ENCODE measurements at regions not wholly inside any gene's neighbourhood (a gene's known extent, or its start where the extent isn't known, plus 50 kb on each side); places are given as distances from the start of the nearest gene placed in this dataset.
"Not testable (repeated sequence)": the region's sequence is repeated elsewhere in the genome, so short reads cannot be mapped to it uniquely, and the experiment has no call there.

GRCh38 chr4:108453366-108453765 is 167.0 kb upstream of the RPL34 start:
- DNase-seq, result no peak

- no peak for DNase-seq
These were observed 170.0 kb upstream of the RPL34 start for GRCh38 chr4:108450236-108450898.

GRCh38 chr4:108449129-108449528 is 171.2 kb upstream of the RPL34 start:
- DNase-seq, result no peak

- no peak for DNase-seq
These were observed 173.8 kb upstream of the RPL34 start for GRCh38 chr4:108446556-108446955.

DNA sequence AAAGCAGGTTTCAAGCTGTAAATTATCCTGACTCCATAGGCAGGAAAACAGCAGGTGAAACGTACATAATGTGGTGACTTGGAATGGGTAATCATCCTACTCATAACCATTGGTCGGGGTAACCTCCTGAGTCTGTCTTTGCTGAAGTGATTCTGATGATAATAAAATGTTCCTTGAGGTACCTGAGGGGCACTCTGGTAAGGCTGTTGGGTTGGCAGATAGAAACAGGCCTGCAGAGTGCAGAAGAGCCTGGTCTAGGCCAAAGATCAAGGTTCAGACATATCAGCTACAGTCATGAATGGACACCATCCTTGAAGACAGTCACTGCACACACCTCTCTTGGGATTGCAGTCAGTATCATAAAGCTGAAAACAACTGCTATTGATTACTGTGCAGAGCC is 174.7 kb upstream of the RPL34 start:
- DNase-seq, result no peak

- DNase-seq, result peak; percentile 34
These were observed 176.8 kb upstream of the RPL34 start for GRCh38 chr4:108443585-108443984.

- DNase-seq, result no peak
These were observed 186.5 kb upstream of the RPL34 start for GRCh38 chr4:108433832-108434231.

DNA sequence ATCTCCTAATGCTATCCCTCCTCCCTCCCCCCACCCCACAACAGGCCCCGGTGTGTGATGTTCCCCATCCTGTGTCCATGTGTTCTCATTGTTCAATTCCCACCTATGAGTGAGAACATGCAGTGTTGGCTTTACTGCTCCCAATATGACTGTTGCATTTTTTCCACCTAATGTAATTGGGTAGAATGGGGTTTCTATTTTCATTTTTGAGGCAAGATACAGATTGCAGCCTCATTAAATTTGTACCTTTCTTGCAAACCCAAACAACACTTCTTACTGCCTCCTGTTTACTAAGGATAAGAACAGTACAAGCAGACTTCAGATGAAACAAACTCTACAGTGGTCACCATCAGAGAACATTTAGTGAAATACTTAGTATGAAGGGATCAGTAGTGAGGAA is 187.0 kb upstream of the RPL34 start:
- not testable (repeated sequence) for DNase-seq

GRCh38 chr4:108432418-108432817 is 188.0 kb upstream of the RPL34 start:
- DNase-seq, result no peak

DNA sequence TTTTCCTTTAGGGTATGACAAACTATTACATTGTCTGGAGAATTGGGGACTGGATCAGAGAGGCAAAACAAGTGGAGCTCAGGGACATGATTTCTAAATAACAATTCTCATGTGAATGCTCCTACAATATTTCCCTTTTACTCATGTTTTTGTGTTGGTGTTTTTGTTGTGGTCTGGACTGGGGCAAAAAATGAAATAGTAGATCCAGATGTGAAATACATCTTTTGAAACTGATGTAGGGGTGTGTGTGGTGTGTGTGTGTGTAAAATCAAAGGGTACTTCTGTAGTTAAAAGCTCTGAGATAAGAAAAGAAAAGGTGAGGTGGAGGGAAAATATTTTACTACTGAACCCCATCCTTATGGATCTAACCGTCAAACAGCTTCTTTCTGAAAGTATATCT is 188.4 kb upstream of the RPL34 start:
- no peak for DNase-seq

DNA sequence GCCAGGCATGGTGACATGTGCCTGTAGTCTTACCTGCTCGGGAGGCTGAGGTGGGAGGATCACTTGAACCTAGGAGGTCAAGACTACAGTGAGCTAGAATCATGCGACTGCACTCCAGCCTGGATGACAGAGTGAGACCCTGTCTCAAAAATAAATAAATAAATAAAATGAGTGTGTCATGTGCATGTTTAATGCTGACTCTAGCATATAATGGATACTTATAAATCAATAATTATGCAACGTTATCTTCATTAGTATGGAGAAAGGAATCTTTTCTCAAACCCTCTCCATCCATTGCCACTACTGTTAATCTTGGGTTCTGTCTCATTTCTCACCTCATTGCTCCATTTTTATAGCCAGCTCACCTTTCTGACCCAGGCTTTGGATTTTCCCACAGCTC is 189.5 kb upstream of the RPL34 start:
- no peak for DNase-seq

GRCh38 chr4:108429662-108430061 is 190.7 kb upstream of the RPL34 start:
- DNase-seq, result no peak

- DNase-seq, result no peak
These were observed 191.5 kb upstream of the RPL34 start for GRCh38 chr4:108428923-108429322.

- no peak for DNase-seq
These were observed 192.4 kb upstream of the RPL34 start for GRCh38 chr4:108427946-108428485.

GRCh38 chr4:108426493-108426892 is 193.9 kb upstream of the RPL34 start:
- DNase-seq, result no peak

- no peak for DNase-seq
These were observed 194.4 kb upstream of the RPL34 start for GRCh38 chr4:108425988-108426387.

- no peak for DNase-seq
These were observed 202.5 kb upstream of the RPL34 start for GRCh38 chr4:108417923-108418322.

DNA sequence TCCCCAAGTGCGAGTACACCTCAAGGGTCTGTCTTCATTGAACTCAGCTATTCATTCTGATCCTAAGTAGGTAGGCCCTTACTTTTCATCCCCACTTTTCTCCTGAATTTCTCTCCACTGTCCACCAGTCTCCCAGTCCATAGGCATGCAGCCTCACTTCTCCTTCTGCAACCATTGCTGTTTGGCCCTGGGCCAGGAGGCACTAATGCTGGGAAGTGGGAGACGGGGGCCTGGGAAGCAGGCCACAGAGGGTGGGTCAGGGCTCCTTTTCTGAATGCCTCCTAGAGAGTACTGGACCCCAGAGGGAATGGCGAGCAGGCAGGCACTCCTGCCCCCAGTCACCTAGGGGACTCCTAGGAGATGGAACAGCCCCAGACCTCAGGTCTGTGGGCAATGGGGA is 203.5 kb upstream of the RPL34 start:
- no peak for DNase-seq

DNA sequence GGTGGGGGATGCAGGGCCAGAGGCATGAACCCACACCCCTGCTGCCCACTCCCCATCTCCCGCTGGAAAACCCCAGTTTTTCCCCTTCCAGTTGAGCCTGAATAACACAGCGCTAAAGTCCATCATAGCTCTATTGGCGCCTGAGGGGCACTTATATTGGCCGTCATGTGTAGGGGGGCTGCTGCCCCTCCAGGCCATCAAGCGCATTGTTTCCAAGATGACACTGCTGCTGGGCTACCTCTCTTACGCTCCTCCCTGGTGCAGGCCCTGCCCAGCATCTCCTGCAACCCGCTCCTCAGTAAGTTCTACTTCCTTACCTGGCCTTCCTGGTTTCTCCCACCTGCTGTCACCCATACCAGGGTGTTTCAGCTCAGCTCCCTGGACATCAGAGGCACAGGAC is 205.0 kb upstream of the RPL34 start:
- DNase-seq, result no peak

DNA sequence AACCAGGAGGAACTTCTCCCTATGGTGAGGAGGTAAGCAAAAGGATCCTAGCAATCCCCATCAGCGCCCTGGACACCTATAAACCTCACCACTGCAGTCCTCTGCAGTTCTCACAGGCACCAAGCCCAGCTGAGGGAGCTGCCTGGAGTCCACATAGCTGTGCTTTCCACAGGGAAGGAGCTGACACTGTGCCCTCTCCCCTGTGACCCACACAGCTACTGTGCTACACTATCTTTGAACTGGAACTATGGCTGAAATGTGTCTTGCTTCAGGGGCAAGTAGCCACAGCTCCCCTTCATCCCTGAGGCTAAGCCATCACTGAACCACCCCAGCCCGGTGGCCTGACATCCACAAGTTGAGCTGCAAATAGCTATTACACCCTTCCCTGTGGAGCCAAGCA is 208.5 kb upstream of the RPL34 start:
- no peak for DNase-seq

DNA sequence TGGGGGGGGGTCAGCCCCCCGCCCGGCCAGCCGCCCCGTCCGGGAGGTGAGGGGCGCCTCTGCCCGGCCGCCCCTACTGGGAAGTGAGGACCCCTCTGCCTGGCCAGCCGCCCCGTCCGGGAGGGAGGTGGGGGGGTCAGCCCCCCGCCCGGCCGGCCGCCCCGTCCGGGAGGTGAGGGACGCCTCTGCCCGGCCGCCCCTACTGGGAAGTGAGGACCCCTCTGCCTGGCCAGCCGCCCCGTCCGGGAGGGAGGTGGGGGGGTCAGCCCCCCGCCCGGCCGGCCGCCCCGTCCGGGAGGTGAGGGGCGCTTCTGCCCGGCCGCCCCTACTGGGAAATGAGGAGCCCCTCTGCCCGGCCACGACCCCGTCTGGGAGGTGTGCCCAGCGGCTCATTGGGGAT is 210.7 kb upstream of the RPL34 start:
- DNase-seq, result not testable (repeated sequence)

GRCh38 chr4:108405586-108405985 is 214.8 kb upstream of the RPL34 start:
- no peak for DNase-seq

DNA sequence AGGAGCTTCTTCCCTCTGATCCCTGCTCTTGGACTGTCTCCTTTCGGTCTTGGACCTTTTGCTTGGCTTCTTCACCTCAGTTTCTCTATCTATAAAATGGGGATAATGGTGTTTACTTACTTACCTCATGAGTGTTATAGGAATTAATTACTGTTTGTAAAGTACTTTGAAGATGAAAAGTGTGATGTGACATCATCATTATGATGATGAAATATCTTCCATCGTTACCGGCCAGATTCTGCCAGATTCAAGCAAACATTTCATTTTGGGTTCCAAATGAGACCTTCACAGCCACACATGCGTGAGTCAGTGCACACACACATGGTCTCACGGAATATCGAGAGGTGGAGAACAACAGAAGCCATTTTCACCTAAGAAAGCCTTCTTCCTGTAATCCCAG is 220.1 kb upstream of the RPL34 start:
- no peak for DNase-seq

DNA sequence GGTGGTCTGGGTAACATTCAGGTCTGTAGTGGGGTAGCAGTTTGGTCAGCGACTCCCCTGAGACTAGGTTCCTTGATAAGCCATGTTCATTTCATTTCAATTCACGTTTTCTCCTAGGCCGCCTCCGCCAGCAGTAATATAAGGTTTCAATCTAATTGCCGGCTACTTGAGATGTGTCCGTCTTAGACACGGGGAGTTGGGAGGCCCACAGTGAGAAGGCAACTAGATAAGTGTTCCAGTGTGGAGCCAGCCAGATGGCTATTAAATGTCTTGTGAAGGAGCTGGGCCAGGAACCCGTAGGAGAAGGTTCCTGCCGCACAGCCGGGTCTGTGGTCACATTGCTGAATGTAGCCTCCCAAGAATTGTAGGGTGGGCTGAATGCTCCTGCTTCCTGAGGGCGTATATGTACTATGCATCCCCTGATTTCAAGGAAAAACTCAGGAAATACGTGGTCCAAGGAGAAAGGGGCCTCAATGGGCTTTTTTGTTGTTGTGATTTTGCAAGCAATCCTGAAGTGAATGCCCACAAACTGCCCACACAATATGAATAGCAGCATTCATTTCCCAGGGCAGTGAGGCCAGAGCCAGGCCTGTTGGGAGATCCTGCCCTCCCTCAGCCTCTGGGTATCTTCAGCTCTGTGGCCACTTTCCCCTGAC is 220.6 kb upstream of the RPL34 start:
- DNase-seq, result peak; percentile 54

GRCh38 chr4:108398836-108399235 is 221.5 kb upstream of the RPL34 start:
- DNase-seq, result no peak

Measured in femur (tissue), 1 donor.